ENCODE measurements at regions not wholly inside any gene's neighbourhood (a gene's known extent, or its start where the extent isn't known, plus 50 kb on each side); places are given as distances from the start of the nearest gene placed in this dataset.

GRCh38 chr6:30806581-30807183 lies 62.3 kb upstream of the IER3 start:
- DNase-seq (ENCODE audit: low read depth): no peak

GRCh38 chr6:30804333-30804732 lies 60.0 kb upstream of the IER3 start:
- no peak for DNase-seq (ENCODE audit: low read depth)

DNA sequence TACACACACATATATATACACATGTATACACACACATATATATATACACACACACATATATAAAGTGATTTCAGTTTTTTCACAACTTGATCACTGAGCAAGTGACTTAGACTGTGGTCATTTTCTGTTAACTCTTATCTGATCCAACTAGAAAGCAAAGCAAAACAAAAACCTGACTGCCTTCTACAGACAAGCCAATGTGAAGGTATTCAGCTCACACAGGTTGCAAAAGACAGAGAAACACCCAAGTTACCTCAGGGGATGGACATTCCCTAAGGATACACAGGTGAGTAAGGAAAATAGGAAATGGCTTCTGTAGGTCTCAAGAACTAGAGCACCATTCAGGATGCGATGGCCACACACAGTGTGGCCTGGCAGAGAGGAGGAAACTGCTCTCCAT lies 58.4 kb upstream of the IER3 start:
- no peak for DNase-seq (ENCODE audit: low read depth)

- DNase-seq (ENCODE audit: low read depth): no peak
Observed at GRCh38 chr6:30801950-30802349, 57.6 kb upstream of the IER3 start.

DNA sequence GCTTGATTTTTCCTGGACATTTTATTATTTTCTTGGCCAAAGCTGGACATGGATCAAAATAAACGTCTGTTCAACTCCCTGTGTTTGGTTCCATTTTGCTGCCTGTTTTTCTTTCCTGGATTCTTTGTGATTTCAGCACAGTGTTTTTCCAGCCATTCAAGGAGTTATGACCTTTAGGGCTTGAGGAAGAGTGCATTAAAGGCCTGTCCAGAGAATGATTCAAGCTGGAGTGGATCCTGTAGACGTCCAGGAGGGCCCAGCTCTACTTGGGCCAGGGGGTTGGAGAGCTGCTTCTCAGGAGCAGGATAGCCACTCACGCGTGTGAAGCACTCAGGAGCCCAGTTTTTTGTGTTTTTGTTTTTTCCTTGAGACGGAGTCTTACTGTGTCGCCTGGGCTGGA lies 56.5 kb upstream of the IER3 start:
- DNase-seq (ENCODE audit: low read depth): no peak

- no peak for DNase-seq (ENCODE audit: low read depth)
Observed at GRCh38 chr6:30799210-30799609, 54.9 kb upstream of the IER3 start.

DNA sequence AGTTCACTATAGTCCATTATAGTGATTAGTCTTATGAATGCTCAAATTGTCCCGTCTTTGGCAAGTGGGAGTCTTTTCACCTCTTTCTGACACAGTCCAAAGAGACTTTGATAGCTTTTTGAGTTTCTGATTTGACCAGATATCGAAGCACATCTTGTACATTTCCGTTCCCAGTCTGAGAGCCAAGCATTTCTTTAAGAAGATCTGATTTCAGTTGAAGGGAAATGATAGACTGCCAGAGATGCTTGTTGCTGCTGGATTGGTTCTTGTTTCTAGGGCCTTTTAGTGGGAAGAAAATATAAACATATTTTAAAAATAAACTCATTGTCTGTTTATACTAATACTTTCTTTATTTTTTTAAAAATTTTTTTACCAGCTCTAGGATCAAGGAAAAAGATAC lies 54.1 kb upstream of the IER3 start:
- DNase-seq (ENCODE audit: low read depth): no peak

DNA sequence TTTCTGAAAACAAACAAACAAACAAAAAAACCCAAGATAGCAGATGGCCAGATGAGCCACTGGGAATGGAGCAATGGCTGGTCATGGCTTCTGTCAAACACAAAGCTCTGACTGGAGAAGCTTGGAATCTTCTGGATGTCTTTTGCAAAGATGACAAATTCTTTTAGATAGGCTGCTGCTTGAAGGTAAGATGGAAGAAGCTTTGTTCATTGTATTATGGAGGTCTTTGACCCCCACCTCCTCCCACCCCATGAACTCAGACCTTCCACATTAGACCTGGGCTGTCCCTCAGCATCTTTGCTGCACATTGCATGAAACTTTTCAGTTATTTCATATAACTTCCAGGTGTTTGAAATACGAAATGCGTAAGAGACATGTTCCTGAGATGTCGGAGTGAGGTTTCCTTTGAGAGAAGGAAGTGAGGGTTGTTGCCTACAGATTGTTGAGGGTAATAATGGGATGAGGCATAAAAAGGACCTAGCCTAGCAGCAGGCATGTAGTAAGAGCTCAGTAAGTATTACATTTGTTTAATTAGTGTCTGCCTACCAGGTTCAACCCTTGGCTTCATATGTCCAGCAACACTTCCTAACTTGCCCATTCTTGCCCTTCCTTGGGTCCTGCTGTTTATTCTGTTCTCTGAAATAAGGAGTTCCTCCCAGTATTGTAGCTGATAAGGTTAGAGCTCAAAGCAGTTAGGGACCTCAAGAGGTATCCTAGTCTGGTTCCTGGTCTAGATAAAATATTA lies 51.4 kb upstream of the IER3 start:
- DNase-seq (ENCODE audit: low read depth): no peak

Measured in stimulated activated CD8-positive, alpha-beta memory T cell treated with anti-CD3 and anti-CD28 coated beads, Interleukin-15, amount 100 ng/mL, for 1 hour (primary cell).